GM12878 (cell line): ENCODE measurements at regions not wholly inside any gene's neighbourhood (a gene's known extent, or its start where the extent isn't known, plus 50 kb on each side); places are given as distances from the start of the nearest gene placed in this dataset.

Experiments used
- EZH2 ChIP-seq: IDR thresholded peaks from 2 replicates; pipeline ENCODE4 v1.6.1; 2012; ENCODE audit warnings: low read depth, mild to moderate bottlenecking, control low read depth, inconsistent platforms, low read length, borderline replicate concordance; ENCODE audit not compliant: control insufficient read depth
- NFYB ChIP-seq: IDR thresholded peaks from 2 replicates; pipeline ENCODE4 v1.6.1; 2011; ENCODE audit warnings: low read depth, mild to moderate bottlenecking, low read length, improper control_type of control experiment, moderate library complexity; ENCODE audit not compliant: insufficient read depth
- NR2C2 ChIP-seq: IDR thresholded peaks from 2 replicates; pipeline ENCODE4 v1.6.1; 2011; ENCODE audit warnings: borderline replicate concordance, low read depth; ENCODE audit not compliant: control insufficient read depth, insufficient read length
- RAD21 ChIP-seq: IDR thresholded peaks from 2 replicates; pipeline ENCODE4 v1.6.1; 2011; ENCODE audit warnings: mild to moderate bottlenecking, low read depth, low read length, moderate library complexity; ENCODE audit not compliant: insufficient read depth
- SREBF2 ChIP-seq: IDR thresholded peaks from 2 replicates; pipeline ENCODE4 v1.6.1; 2012; ENCODE audit warnings: mild to moderate bottlenecking, low read length
- TF ChIP-seq, protein P1 (sequence below), 3 experiments: IDR thresholded peaks in 2 of 3; conservative IDR thresholded peaks in 1 of 3; 2 replicates each; pipeline ENCODE4 v1.5.1; 2011; ENCODE audit warnings: low read depth in 3 of 3, low read length in 3 of 3, mild to moderate bottlenecking in 3 of 3, control low read depth in 2 of 3, moderate library complexity in 2 of 3, inconsistent platforms in 1 of 3, mixed read lengths in 1 of 3; ENCODE audit not compliant: control insufficient read depth in 2 of 3, insufficient read depth in 1 of 3; ENCODE audit errors: extremely low read depth in 1 of 3
- TF ChIP-seq, protein P2 (sequence below): fragments of 450-650 bp; formaldehyde crosslinking; IDR thresholded peaks from 2 replicates; pipeline ENCODE4 v1.4.0; 2020; ENCODE audit warnings: mild to moderate bottlenecking, moderate library complexity

DNA sequence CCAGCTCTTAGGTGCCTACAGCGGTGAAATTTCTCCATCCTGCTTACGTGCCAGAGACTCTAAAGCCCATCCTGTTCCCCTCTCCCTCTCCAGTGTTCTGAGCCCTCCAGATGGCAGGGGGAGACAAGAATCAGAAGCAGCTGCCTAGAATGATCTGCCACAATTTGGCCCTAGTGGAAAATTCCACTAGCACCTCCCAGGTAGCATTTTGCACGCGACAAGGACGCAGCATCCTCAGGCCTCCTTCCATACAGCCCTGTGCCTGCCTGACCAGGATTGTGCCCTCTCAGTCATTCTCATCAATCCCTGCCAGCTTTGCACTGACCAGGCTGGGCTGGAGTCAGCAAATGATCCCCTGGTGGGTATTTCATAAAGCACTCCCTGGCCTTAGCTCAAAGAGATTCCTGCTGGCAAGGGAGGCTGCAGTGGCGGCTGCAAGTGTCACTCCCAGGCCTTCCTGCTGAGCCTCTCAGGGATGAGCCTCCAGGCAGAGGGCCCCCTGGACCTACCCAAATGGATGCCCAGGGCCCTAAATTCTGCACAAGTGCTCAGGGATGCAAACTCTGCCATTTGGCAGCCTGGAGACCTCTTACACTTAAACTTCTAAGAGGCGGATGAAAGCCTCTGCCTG, 130.2 kb upstream of the ATP2B2 start:
- TF ChIP-seq, protein P1, sequence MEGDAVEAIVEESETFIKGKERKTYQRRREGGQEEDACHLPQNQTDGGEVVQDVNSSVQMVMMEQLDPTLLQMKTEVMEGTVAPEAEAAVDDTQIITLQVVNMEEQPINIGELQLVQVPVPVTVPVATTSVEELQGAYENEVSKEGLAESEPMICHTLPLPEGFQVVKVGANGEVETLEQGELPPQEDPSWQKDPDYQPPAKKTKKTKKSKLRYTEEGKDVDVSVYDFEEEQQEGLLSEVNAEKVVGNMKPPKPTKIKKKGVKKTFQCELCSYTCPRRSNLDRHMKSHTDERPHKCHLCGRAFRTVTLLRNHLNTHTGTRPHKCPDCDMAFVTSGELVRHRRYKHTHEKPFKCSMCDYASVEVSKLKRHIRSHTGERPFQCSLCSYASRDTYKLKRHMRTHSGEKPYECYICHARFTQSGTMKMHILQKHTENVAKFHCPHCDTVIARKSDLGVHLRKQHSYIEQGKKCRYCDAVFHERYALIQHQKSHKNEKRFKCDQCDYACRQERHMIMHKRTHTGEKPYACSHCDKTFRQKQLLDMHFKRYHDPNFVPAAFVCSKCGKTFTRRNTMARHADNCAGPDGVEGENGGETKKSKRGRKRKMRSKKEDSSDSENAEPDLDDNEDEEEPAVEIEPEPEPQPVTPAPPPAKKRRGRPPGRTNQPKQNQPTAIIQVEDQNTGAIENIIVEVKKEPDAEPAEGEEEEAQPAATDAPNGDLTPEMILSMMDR (IDR thresholded peaks at IDR 0.05 in 2 of 3, conservative IDR thresholded peaks at IDR 0.05 in 1 of 3; ENCODE audit: control insufficient read depth in 2 of 3, extremely low read depth in 1 of 3, insufficient read depth in 1 of 3, low read depth in 3 of 3, low read length in 3 of 3) = no peak
- TF ChIP-seq RAD21 (no peak), NFYB (no peak), SREBF2 (no peak), NR2C2 (no peak), EZH2 (no peak)
- TF ChIP-seq, protein P2, sequence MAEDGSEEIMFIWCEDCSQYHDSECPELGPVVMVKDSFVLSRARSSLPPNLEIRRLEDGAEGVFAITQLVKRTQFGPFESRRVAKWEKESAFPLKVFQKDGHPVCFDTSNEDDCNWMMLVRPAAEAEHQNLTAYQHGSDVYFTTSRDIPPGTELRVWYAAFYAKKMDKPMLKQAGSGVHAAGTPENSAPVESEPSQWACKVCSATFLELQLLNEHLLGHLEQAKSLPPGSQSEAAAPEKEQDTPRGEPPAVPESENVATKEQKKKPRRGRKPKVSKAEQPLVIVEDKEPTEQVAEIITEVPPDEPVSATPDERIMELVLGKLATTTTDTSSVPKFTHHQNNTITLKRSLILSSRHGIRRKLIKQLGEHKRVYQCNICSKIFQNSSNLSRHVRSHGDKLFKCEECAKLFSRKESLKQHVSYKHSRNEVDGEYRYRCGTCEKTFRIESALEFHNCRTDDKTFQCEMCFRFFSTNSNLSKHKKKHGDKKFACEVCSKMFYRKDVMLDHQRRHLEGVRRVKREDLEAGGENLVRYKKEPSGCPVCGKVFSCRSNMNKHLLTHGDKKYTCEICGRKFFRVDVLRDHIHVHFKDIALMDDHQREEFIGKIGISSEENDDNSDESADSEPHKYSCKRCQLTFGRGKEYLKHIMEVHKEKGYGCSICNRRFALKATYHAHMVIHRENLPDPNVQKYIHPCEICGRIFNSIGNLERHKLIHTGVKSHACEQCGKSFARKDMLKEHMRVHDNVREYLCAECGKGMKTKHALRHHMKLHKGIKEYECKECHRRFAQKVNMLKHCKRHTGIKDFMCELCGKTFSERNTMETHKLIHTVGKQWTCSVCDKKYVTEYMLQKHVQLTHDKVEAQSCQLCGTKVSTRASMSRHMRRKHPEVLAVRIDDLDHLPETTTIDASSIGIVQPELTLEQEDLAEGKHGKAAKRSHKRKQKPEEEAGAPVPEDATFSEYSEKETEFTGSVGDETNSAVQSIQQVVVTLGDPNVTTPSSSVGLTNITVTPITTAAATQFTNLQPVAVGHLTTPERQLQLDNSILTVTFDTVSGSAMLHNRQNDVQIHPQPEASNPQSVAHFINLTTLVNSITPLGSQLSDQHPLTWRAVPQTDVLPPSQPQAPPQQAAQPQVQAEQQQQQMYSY = no peak
